HG02798 (cell line): ENCODE measurements at regions not wholly inside any gene's neighbourhood (a gene's known extent, or its start where the extent isn't known, plus 50 kb on each side); places are given as distances from the start of the nearest gene placed in this dataset.

ENCODE experiments used
- ATAC-seq: cut with Tn5 transposase; IDR thresholded peaks from one replicate; pipeline ENCODE4 v1.9.1; 2021; ENCODE audit warnings: mild to moderate bottlenecking; ENCODE audit not compliant: unreplicated experiment, poor library complexity

GRCh38 chr6:164210323-164210722 is 795.8 kb downstream of the QKI start:
- no peak for ATAC-seq

DNA sequence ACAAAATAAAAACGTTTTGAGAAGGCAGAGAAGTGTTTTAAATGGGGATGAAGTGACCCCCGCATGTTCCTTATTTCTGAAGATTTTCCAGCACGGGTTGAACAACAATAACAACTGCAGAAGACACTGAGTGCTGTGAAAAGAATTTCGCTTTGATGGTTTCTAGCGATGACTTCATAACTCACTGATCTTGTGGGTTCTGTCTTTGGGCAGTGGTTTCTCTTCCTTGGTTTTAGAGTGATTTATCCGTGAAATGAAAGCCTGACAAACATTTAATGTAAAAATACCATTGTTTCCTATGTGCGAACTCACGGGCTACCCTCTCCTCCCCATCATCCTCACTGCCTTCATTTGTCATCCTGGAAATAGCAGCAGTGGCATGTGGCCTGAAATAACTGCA is 793.9 kb downstream of the QKI start:
- ATAC-seq = no peak

GRCh38 chr6:164206807-164207423 is 792.4 kb downstream of the QKI start:
- no peak for ATAC-seq

DNA sequence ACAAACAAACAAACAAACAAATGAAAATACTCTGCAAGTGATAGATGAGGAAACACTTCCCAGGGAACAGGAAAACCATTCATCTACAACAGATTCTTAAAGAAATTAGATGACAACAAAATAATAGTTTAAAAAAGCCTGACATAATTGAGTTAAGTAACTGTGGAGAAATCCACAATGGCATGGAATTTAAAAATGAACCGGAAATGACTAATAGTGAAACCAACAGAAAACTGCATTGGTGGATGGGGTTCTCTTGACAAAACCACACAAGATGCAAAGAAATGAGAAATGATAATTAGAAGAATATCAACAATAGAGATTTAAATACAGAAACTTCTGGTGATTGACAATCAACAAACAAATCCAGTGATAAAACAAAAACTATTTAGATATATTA is 785.6 kb downstream of the QKI start:
- ATAC-seq = no peak

- no peak for ATAC-seq
These were observed 781.4 kb downstream of the QKI start for GRCh38 chr6:164195942-164196281.

- ATAC-seq = no peak
These were observed 780.9 kb downstream of the QKI start for GRCh38 chr6:164195278-164195941.

DNA sequence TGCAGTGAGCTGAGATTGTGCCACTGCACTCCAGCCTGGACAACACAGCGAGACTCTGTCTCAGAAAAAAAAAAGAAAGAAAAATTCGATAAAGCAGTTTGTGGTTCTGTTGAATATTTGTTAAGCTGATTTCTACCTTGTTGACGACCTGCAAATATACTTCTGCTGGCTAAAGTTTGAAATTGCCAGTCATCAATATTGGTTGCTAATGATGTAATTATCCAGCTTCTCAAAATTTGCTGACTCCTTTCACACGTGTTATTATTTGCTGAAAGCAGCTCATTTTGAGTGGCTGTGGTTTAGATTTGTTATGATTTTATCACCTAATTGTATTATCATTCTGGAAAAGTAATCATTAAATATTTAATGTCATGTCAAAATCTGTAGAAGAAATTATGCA is 774.3 kb downstream of the QKI start:
- ATAC-seq = no peak

DNA sequence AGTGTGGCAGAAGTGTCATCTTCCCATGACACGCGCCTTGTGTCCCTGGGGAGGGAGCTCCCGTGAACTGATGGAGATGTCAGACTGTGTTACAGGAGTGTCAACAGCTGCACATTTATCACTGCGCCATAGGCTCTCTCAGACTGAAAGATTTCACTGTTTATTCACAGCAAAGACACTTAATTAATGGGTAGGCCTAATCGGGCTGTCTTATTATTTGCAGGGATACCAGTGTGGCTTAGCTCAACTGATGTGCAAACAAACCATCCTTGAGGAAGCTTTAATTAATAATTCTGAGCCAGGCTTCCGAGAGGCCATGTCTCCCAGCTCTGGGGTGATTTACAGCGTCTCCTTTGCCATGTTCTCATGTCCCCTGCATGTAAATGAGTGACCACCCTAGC is 771.0 kb downstream of the QKI start:
- no peak for ATAC-seq

DNA sequence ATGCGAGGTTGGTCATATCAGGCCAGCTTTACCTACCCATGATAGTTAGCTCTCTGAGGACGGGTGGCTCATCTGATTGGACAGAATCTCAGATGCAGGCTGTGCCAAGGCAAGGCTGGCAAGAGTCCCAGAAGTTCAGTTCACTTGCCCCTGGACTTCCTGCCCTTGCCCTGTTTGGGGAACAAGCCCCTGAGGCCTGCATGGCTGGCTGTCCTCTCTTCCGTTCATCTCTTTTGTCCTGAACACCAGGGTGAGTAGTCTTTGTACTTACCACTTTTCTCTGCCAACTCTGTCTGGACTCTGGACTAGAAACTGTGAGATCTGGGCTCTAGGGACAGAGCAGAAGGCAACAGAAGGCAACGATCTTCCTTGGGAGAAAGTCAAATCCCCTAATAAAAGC is 769.9 kb downstream of the QKI start:
- no peak for ATAC-seq

DNA sequence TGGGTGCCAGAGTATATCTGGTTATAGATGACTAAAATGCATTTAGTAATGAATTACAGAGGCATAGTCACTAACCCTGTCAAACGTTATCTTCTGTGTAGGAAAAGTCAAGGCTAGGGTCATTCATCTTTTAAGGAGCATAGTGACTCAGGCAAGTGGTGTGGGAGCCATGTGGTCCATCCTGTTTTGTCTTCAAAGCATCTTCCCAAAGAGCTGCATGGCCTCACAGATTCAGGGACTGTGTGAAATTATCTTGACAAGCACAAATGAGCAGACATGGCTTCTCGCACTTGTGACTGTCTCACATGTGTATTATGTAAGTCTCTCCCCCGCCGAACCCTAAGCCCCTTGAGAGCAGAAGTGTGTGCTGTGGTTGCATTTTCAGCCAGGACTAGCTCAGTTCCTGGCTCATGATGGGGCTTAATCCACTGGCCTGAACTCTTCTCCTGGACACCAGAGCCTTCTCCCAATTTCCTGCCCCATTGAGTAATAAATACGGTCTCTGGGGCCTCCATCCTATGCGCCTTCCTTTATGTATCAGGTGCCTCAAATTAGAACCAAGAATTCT is 769.1 kb downstream of the QKI start:
- ATAC-seq = no peak

- no peak for ATAC-seq
These were observed 764.3 kb downstream of the QKI start for GRCh38 chr6:164178679-164179332.

- no peak for ATAC-seq
These were observed 754.8 kb downstream of the QKI start for GRCh38 chr6:164169355-164169754.

GRCh38 chr6:164168595-164168994 is 754.1 kb downstream of the QKI start:
- ATAC-seq = no peak

GRCh38 chr6:164167873-164168405 is 753.4 kb downstream of the QKI start:
- no peak for ATAC-seq

DNA sequence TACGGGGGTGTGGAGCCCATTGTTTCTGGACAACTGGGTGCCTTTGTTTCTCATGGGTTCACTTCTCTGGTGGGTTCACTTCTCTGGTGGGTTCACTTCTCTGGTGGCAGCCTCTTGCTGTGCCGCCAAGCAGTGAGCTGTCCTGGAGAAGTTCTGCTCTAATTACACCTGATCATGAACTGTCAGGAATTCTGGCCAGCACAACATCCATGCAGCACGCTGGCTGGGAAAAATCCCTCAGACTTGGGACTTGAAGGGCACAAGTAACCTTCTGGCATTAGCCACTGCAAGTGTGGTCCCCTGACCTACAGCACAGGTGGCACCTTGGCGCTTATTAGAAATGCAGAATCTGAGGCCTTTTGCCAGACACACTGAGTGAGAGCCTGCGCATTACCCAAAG is 752.5 kb downstream of the QKI start:
- ATAC-seq = no peak

- ATAC-seq = no peak
These were observed 752.0 kb downstream of the QKI start for GRCh38 chr6:164166515-164166914.

- ATAC-seq = no peak
These were observed 750.4 kb downstream of the QKI start for GRCh38 chr6:164164876-164165275.

- ATAC-seq = no peak
These were observed 748.7 kb downstream of the QKI start for GRCh38 chr6:164163239-164163638.

GRCh38 chr6:164159061-164159460 is 744.5 kb downstream of the QKI start:
- ATAC-seq = no peak

DNA sequence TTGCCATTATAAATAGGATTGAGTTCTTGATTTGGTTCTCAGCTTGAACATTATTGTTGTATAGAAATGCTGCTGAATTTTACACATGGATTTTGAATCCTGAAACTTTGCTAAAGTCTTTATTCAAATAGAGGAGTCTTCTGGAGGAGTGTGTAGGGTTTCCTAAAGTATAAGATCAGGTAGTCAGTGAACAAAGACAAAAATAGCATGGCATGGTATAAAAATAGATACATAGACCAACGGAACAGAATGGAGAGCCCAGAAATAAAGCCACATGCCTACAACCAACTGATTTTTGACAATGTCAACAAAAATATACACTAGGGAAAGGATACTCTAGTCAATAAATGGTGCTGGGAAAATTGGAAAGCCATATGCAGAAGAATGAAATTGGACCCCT is 740.1 kb downstream of the QKI start:
- no peak for ATAC-seq

DNA sequence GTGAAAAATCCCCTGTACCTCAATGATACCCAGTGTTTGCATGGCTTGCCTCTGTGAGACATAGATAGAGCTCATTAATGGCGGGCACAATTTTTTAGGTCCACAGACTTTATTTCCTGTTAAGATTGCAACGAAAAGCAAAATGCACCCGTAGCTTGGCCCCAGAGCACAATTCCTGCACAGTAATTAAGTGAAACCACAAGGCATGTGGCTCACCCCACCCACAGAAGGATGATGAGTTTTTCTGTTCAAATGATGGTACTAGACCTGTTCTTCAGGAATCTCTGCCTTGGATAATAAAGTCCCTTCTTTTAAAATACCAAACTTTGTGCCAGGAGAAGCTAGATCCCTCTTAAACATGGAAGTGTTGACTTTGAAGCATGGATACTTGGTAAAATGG is 738.1 kb downstream of the QKI start:
- no peak for ATAC-seq
